ENCODE measurements at regions not wholly inside any gene's neighbourhood (a gene's known extent, or its start where the extent isn't known, plus 50 kb on each side); places are given as distances from the start of the nearest gene placed in this dataset.
A peak's percentile ranks its signal among the peaks of the same experiment; 100 is the strongest.
"Not testable (repeated sequence)": the region's sequence is repeated elsewhere in the genome, so short reads cannot be mapped to it uniquely, and the experiment has no call there.

- DNase-seq (ENCODE audit: low read depth): no peak
Measured at GRCh38 chr6:117761610-117762009, 86.3 kb downstream of the NUS1 start.

GRCh38 chr6:117771403-117771802 lies 96.1 kb downstream of the NUS1 start:
- DNase-seq (ENCODE audit: low read depth): no peak

GRCh38 chr6:117776441-117776840 lies 101.2 kb downstream of the NUS1 start:
- no peak for DNase-seq (ENCODE audit: low read depth)

- DNase-seq (ENCODE audit: low read depth): no peak
Measured at GRCh38 chr6:117781550-117781949, 106.3 kb downstream of the NUS1 start.

- no peak for DNase-seq (ENCODE audit: low read depth)
Measured at GRCh38 chr6:117783279-117783678, 108.0 kb downstream of the NUS1 start.

GRCh38 chr6:117791012-117791411 lies 115.7 kb downstream of the NUS1 start:
- no peak for DNase-seq (ENCODE audit: low read depth)

DNA sequence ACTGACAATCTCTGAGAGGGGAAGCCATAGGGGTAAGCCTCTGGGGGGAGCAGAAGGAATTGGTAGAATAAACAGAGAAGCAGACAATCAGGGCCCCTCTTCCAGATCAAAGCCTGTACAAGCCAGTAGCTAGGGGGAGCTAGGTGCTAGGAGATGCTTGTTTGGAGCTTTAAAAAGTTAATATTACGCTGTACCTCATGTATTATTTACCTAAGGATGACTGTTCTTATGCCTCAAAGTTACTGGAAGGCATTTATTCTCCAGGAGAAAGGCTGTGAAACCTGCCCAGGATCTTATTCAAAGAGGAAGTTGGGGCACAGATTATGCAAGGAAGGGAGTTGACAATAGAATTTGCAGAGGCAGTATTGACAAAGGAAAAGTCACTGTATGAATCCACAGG lies 111.8 kb upstream of the SLC35F1 start:
- DNase-seq (ENCODE audit: low read depth): no peak

GRCh38 chr6:117798819-117799218 lies 108.2 kb upstream of the SLC35F1 start:
- DNase-seq (ENCODE audit: low read depth): not testable (repeated sequence)

DNA sequence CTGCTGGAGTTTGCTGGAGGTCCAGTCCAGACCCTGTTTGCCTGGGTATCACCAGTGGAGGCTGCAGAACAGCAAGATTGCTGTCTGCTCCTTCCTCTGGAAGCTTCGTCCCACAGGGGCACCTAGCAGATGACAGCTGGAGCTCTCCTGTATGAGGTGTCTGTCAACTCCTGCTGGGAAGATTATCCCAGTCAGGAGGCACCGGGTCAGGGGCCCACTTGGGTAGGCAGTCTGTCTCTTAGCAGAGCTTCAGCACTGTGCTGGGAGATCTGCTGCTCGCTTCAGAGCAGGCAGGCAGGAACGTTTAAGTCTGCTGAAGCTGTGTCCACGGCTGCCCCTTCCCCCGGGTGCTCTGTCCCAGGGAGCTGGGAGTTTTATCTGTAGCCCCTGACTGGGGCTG lies 96.8 kb upstream of the SLC35F1 start:
- no peak for DNase-seq (ENCODE audit: low read depth)

- DNase-seq (ENCODE audit: low read depth): no peak
Measured at GRCh38 chr6:117817499-117817898, 89.6 kb upstream of the SLC35F1 start.

DNA sequence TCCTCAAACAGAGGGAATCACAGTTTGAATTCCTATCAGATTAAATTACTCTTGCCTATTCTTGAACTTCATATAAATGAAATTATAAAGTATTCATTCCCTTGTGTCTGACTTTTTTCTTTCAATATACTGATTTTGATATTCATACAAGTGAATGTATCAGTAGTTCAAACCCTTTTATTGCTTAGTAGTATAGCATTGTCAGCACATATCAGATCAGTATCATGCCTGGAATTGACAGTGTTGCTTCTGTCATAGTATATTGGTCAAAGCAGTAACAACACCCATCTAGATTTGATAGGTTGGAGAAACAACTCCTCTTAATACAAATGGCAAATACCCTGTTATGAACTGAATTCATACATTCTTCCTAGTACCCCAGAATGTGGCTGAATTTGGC lies 89.1 kb upstream of the SLC35F1 start:
- no peak for DNase-seq (ENCODE audit: low read depth)

GRCh38 chr6:117818449-117818848 lies 88.6 kb upstream of the SLC35F1 start:
- no peak for DNase-seq (ENCODE audit: low read depth)

- peak; percentile 39 for DNase-seq (ENCODE audit: low read depth)
Measured at GRCh38 chr6:117829594-117830319, 77.3 kb upstream of the SLC35F1 start.

DNA sequence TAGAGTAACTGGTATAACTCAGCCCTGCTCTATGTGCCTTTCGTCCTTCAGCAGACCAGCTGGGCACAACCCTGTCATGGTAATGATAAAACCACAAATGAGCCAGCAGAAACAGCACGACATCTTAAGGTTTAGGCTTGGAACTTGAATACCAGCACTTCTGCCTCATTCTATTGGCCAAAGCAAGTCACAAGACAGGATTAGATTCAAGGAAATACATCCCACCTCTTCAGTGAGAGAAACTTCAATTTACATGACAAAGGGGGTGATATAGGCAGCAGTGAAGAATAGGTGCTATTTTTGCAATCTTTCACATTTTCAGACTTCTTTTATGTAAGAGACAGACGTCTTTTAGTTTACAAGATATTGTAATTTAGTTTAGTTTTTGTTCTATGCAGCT lies 69.8 kb upstream of the SLC35F1 start:
- no peak for DNase-seq (ENCODE audit: low read depth)

- DNase-seq (ENCODE audit: low read depth): peak; percentile 29
Measured at GRCh38 chr6:117840541-117840983, 66.5 kb upstream of the SLC35F1 start.

- DNase-seq (ENCODE audit: low read depth): no peak
Measured at GRCh38 chr6:117847912-117848311, 59.2 kb upstream of the SLC35F1 start.

GRCh38 chr6:117849087-117849486 lies 58.0 kb upstream of the SLC35F1 start:
- no peak for DNase-seq (ENCODE audit: low read depth)
